ENCODE measurements at regions not wholly inside any gene's neighbourhood (a gene's known extent, or its start where the extent isn't known, plus 50 kb on each side); places are given as distances from the start of the nearest gene placed in this dataset.

GRCh38 chr9:107193251-107193650 lies 89.8 kb upstream of the RAD23B start:
- no peak for TF ChIP-seq CTCF (IDR thresholded peaks at IDR 0.05; ENCODE audit: low read depth, low read length)
- no peak overlapping the region for H3K4me3 ChIP-seq (ENCODE audit: low read depth, low read length)

- TF ChIP-seq CTCF (IDR thresholded peaks at IDR 0.05; ENCODE audit: low read depth, low read length): no peak
These were observed 84.4 kb upstream of the RAD23B start for GRCh38 chr9:107198718-107199117.

GRCh38 chr9:107208121-107208520 lies 75.0 kb upstream of the RAD23B start:
- H3K4me3 ChIP-seq (ENCODE audit: low read depth, low read length): no peak overlapping the region
- TF ChIP-seq CTCF (IDR thresholded peaks at IDR 0.05; ENCODE audit: low read depth, low read length): no peak

More at GRCh38 chr9:107198718-107199117, 84.4 kb upstream of the RAD23B start:
- no peak overlapping the region for H3K4me3 ChIP-seq (ENCODE audit: low read depth, low read length)

GRCh38 chr9:107210775-107211174 lies 72.3 kb upstream of the RAD23B start:
- no peak for TF ChIP-seq CTCF (IDR thresholded peaks at IDR 0.05; ENCODE audit: low read depth, low read length)
- H3K4me3 ChIP-seq (ENCODE audit: low read depth, low read length): no peak overlapping the region

- TF ChIP-seq CTCF (IDR thresholded peaks at IDR 0.05; ENCODE audit: low read depth, low read length): no peak
These were observed 71.7 kb upstream of the RAD23B start for GRCh38 chr9:107211284-107211923.

GRCh38 chr9:107212613-107213012 lies 70.5 kb upstream of the RAD23B start:
- no peak overlapping the region for H3K4me3 ChIP-seq (ENCODE audit: low read depth, low read length)
- no peak for TF ChIP-seq CTCF (IDR thresholded peaks at IDR 0.05; ENCODE audit: low read depth, low read length)

More at GRCh38 chr9:107211284-107211923, 71.7 kb upstream of the RAD23B start:
- H3K4me3 ChIP-seq (ENCODE audit: low read depth, low read length): no peak overlapping the region

GRCh38 chr9:107213080-107213479 lies 70.0 kb upstream of the RAD23B start:
- TF ChIP-seq CTCF (IDR thresholded peaks at IDR 0.05; ENCODE audit: low read depth, low read length): no peak
- H3K4me3 ChIP-seq (ENCODE audit: low read depth, low read length): no peak overlapping the region

Measured in WI38 (cell line).